ENCODE measurements at regions not wholly inside any gene's neighbourhood (a gene's known extent, or its start where the extent isn't known, plus 50 kb on each side); places are given as distances from the start of the nearest gene placed in this dataset.

DNA sequence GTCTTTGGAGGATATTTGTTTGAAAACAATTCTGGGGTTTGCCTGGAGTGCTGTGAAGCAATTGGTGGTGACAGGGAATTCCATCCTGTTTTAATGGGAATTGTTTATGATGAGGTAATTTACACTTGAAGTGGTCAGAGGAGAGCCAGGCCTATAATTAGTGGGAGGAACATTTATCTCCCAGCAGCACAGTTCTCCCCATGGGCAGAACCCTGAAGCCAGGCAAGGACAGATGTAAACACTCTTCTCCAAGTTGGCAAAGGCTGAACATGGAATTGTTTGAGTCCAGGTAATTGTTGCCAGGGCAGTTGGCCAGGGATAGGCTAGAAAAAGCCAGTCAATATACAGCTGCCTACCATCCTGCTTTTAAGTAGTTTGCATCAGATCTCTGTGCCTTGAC is 789.7 kb downstream of the FRK start:
- Histone ChIP-seq H3K9ac (ENCODE audit: insufficient read depth, low read depth, low read length) (no peak overlapping the region), H3K4me1 (ENCODE audit: insufficient read depth, low read length) (no peaks in the 10 kb centered on the region), H3K27ac (ENCODE audit: extremely low read length, insufficient read depth, low read length) (no peak overlapping the region), H2AFZ (ENCODE audit: low read length) (no peak overlapping the region), H3K79me2 (ENCODE audit: insufficient read depth, low read length) (no peaks in the 10 kb centered on the region), H3K27me3 (ENCODE audit: control insufficient read depth in 1 of 2, insufficient read depth in 2 of 2, low read length in 2 of 2) (no peaks in the 10 kb centered on the region), H3K36me3 (replicated peaks in 1 of 2; ENCODE audit: control insufficient read depth in 1 of 2, insufficient read depth in 2 of 2, low read length in 2 of 2) (no peaks in the 10 kb centered on the region), H3K4me3 (replicated peaks in 1 of 3; ENCODE audit: insufficient read depth in 1 of 3, low read depth in 2 of 3, low read length in 3 of 3) (no peak overlapping the region), H3K9me3 (ENCODE audit: low read length) (no peaks in the 10 kb centered on the region), H4K20me1 (ENCODE audit: insufficient read depth, low read length) (no peaks in the 10 kb centered on the region), H3K4me2 (ENCODE audit: low read depth, low read length) (no peak overlapping the region)
- BruUV-seq (replicated peaks) = no TSS peak
- intact Hi-C loops (cut with micrococcal nuclease; ENCODE audit: unreplicated experiment) (loop anchor here (5.0 kb wide), 1 partner anchor 524 kb away; no protein-coding TSS in a partner anchor), in situ Hi-C loops (cut with HindIII; ENCODE audit: extremely low pct_ligation_motif_present, low pct_unique_long_range_greater_than_20kb) (no loop called here)
- ATAC-seq (no peak), DNase-seq (ENCODE audit: low spot score) (no peak), FAIRE-seq (no peak)
- ChIA-PET POLR2A (no interaction called here), CTCF (ENCODE audit: low intra/inter-chr PET ratio, low total read pairs) (no interaction called here)
- TF ChIP-seq ZNF598 (CRISPR knock-in tag; IDR thresholded peaks at IDR 0.05; ENCODE audit: borderline replicate concordance) (no peak), GATAD1 (CRISPR knock-in tag; IDR thresholded peaks at IDR 0.05) (no peak), NFIB (CRISPR knock-in tag; IDR thresholded peaks at IDR 0.05; ENCODE audit: borderline replicate concordance) (no peak), ZNF468 (CRISPR knock-in tag; IDR thresholded peaks at IDR 0.05) (no peak), ZNF317 (CRISPR knock-in tag; IDR thresholded peaks at IDR 0.05) (no peak), ZNF296 (CRISPR knock-in tag; conservative IDR thresholded peaks at IDR 0.05) (no peak), ZNF17 (CRISPR knock-in tag; IDR thresholded peaks at IDR 0.05) (no peak), KLF11 (CRISPR knock-in tag; IDR thresholded peaks at IDR 0.05) (no peak), ZNF232 (CRISPR knock-in tag; IDR thresholded peaks at IDR 0.05; ENCODE audit: borderline replicate concordance) (no peak), RBAK (CRISPR knock-in tag; IDR thresholded peaks at IDR 0.05) (no peak), ZNF615 (CRISPR knock-in tag; IDR thresholded peaks at IDR 0.05; ENCODE audit: borderline replicate concordance) (no peak)
- TF ChIP-seq, protein P1, sequence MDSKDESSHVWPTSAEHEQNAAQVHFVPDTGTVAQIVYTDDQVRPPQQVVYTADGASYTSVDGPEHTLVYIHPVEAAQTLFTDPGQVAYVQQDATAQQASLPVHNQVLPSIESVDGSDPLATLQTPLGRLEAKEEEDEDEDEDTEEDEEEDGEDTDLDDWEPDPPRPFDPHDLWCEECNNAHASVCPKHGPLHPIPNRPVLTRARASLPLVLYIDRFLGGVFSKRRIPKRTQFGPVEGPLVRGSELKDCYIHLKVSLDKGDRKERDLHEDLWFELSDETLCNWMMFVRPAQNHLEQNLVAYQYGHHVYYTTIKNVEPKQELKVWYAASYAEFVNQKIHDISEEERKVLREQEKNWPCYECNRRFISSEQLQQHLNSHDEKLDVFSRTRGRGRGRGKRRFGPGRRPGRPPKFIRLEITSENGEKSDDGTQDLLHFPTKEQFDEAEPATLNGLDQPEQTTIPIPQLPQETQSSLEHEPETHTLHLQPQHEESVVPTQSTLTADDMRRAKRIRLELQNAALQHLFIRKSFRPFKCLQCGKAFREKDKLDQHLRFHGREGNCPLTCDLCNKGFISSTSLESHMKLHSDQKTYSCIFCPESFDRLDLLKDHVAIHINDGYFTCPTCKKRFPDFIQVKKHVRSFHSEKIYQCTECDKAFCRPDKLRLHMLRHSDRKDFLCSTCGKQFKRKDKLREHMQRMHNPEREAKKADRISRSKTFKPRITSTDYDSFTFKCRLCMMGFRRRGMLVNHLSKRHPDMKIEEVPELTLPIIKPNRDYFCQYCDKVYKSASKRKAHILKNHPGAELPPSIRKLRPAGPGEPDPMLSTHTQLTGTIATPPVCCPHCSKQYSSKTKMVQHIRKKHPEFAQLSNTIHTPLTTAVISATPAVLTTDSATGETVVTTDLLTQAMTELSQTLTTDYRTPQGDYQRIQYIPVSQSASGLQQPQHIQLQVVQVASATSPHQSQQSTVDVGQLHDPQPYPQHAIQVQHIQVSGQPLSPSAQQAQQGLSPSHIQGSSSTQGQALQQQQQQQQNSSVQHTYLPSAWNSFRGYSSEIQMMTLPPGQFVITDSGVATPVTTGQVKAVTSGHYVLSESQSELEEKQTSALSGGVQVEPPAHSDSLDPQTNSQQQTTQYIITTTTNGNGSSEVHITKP (CRISPR knock-in tag; IDR thresholded peaks at IDR 0.05; ENCODE audit: low read depth) = no peak
- TF ChIP-seq, protein P2, sequence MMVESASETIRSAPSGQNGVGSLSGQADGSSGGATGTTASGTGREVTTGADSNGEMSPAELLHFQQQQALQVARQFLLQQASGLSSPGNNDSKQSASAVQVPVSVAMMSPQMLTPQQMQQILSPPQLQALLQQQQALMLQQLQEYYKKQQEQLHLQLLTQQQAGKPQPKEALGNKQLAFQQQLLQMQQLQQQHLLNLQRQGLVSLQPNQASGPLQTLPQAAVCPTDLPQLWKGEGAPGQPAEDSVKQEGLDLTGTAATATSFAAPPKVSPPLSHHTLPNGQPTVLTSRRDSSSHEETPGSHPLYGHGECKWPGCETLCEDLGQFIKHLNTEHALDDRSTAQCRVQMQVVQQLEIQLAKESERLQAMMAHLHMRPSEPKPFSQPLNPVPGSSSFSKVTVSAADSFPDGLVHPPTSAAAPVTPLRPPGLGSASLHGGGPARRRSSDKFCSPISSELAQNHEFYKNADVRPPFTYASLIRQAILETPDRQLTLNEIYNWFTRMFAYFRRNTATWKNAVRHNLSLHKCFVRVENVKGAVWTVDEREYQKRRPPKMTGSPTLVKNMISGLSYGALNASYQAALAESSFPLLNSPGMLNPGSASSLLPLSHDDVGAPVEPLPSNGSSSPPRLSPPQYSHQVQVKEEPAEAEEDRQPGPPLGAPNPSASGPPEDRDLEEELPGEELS (CRISPR knock-in tag; IDR thresholded peaks at IDR 0.05) = no peak

Data from HepG2 (cell line).